HEK293 (cell line): ENCODE measurements at regions not wholly inside any gene's neighbourhood (a gene's known extent, or its start where the extent isn't known, plus 50 kb on each side); places are given as distances from the start of the nearest gene placed in this dataset.
A peak's percentile ranks its signal among the peaks of the same experiment; 100 is the strongest.

Source experiments
- GLI4 ChIP-seq: fragments of 450-650 bp; formaldehyde crosslinking; IDR thresholded peaks from 2 replicates; pipeline ENCODE4 v1.5.1; 2016; ENCODE audit warnings: missing biosample characterization, missing genetic modification characterization
- ZBTB21 ChIP-seq: fragments of 450-650 bp; formaldehyde crosslinking; IDR thresholded peaks from 2 replicates; pipeline ENCODE4 v1.5.1; 2017; ENCODE audit warnings: missing biosample characterization, missing genetic modification characterization
- ZIC2 ChIP-seq: fragments of 450-650 bp; formaldehyde crosslinking; IDR thresholded peaks from 2 replicates; pipeline ENCODE4 v1.5.1; 2016; ENCODE audit warnings: missing biosample characterization, missing genetic modification characterization
- ZNF175 ChIP-seq: fragments of 450-650 bp; formaldehyde crosslinking; IDR thresholded peaks from 2 replicates; pipeline ENCODE4 v1.5.1; 2016; ENCODE audit warnings: missing biosample characterization, missing genetic modification characterization
- ZNF274 ChIP-seq, 2 experiments: fragments of 200-500 bp in 1 of 2; fragments of 450-650 bp in 1 of 2; sonication (Bioruptor generic) in 1 of 2; formaldehyde crosslinking in 1 of 2; IDR thresholded peaks; 2 replicates each; pipeline versions ENCODE4 v1.5.1 to v1.6.1; 2014 to 2016; ENCODE audit warnings: borderline replicate concordance in 1 of 2, inconsistent platforms in 1 of 2, low read length in 1 of 2, missing biosample characterization in 1 of 2, missing genetic modification characterization in 1 of 2
- ZNF544 ChIP-seq: fragments of 450-650 bp; formaldehyde crosslinking; IDR thresholded peaks from 2 replicates; pipeline ENCODE4 v1.5.0; 2017; ENCODE audit warnings: missing biosample characterization, missing genetic modification characterization
- ZNF768 ChIP-seq: fragments of 450-650 bp; formaldehyde crosslinking; IDR thresholded peaks from 2 replicates; pipeline ENCODE4 v1.5.1; 2018; ENCODE audit warnings: missing biosample characterization, mild to moderate bottlenecking, missing genetic modification characterization
- TF ChIP-seq, protein P1 (sequence below): fragments of 450-650 bp; formaldehyde crosslinking; IDR thresholded peaks from 2 replicates; pipeline ENCODE4 v1.5.1; 2017; ENCODE audit warnings: missing biosample characterization, missing genetic modification characterization
- TF ChIP-seq, protein P2 (sequence below): fragments of 450-650 bp; formaldehyde crosslinking; IDR thresholded peaks from 2 replicates; pipeline ENCODE4 v1.5.1; 2016; ENCODE audit warnings: missing biosample characterization, missing genetic modification characterization
- TF ChIP-seq, protein P3 (sequence below): fragments of 450-650 bp; formaldehyde crosslinking; IDR thresholded peaks from 2 replicates; pipeline ENCODE4 v1.5.1; 2016; ENCODE audit warnings: missing biosample characterization, missing genetic modification characterization, low read depth

DNA sequence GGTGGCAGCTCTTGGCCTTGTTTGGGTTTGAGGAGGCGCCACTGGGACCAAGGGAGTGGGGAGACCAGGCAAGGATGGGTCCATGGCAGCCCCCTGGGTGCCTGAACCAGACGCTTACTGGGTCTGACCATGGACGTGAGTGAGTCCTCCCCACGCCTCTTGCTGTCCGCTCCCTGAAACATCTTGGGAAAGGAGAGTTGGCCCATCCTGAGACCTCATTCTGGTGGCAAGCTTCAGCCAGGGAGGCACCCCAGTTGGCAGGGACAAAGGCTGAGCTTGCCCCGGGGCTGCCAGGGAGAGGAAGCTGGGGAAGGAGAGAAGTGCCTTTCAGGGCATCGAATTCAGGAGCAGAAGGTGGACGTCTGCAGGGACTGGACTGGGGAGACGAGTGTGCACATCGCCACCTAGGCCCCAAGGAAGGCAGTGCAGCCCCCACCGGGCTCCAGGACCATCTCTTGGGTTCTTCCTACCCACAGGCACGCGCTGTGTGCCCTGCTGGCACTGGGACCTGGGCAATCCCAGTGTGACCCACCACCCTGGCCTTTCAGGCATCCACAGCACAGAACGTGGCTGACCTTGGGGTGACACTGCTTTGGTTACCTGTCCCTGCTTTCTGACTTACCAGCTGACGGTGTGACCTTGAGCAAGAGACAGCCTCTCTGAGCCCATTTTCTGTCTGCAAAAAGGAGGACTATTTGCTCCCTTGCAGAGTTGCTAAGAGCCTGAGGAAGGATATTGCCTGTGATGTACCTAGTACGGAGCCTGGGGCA is 132.9 kb upstream of the WNT4 start:
- TF ChIP-seq, protein P1, sequence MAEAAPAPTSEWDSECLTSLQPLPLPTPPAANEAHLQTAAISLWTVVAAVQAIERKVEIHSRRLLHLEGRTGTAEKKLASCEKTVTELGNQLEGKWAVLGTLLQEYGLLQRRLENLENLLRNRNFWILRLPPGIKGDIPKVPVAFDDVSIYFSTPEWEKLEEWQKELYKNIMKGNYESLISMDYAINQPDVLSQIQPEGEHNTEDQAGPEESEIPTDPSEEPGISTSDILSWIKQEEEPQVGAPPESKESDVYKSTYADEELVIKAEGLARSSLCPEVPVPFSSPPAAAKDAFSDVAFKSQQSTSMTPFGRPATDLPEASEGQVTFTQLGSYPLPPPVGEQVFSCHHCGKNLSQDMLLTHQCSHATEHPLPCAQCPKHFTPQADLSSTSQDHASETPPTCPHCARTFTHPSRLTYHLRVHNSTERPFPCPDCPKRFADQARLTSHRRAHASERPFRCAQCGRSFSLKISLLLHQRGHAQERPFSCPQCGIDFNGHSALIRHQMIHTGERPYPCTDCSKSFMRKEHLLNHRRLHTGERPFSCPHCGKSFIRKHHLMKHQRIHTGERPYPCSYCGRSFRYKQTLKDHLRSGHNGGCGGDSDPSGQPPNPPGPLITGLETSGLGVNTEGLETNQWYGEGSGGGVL (tag by site-specific recombination) = no peak
- TF ChIP-seq, protein P2, sequence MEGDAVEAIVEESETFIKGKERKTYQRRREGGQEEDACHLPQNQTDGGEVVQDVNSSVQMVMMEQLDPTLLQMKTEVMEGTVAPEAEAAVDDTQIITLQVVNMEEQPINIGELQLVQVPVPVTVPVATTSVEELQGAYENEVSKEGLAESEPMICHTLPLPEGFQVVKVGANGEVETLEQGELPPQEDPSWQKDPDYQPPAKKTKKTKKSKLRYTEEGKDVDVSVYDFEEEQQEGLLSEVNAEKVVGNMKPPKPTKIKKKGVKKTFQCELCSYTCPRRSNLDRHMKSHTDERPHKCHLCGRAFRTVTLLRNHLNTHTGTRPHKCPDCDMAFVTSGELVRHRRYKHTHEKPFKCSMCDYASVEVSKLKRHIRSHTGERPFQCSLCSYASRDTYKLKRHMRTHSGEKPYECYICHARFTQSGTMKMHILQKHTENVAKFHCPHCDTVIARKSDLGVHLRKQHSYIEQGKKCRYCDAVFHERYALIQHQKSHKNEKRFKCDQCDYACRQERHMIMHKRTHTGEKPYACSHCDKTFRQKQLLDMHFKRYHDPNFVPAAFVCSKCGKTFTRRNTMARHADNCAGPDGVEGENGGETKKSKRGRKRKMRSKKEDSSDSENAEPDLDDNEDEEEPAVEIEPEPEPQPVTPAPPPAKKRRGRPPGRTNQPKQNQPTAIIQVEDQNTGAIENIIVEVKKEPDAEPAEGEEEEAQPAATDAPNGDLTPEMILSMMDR (tag by site-specific recombination) = peak; percentile 74
- TF ChIP-seq ZIC2 (tag by site-specific recombination) = no peak
- TF ChIP-seq ZBTB21 (tag by site-specific recombination) = no peak
- TF ChIP-seq ZNF274 (IDR thresholded peaks at IDR 0.05; ENCODE audit: low read length) = no peak
- no peak for TF ChIP-seq ZNF274 (tag by site-specific recombination; IDR thresholded peaks at IDR 0.05; ENCODE audit: borderline replicate concordance)
- TF ChIP-seq GLI4 (tag by site-specific recombination) = no peak
- TF ChIP-seq, protein P3, sequence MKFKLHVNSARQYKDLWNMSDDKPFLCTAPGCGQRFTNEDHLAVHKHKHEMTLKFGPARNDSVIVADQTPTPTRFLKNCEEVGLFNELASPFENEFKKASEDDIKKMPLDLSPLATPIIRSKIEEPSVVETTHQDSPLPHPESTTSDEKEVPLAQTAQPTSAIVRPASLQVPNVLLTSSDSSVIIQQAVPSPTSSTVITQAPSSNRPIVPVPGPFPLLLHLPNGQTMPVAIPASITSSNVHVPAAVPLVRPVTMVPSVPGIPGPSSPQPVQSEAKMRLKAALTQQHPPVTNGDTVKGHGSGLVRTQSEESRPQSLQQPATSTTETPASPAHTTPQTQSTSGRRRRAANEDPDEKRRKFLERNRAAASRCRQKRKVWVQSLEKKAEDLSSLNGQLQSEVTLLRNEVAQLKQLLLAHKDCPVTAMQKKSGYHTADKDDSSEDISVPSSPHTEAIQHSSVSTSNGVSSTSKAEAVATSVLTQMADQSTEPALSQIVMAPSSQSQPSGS = no peak
- TF ChIP-seq ZNF768 (tag by site-specific recombination) = no peak
- TF ChIP-seq ZNF544 (tag by site-specific recombination) = no peak
- TF ChIP-seq ZNF175 = no peak
